Nephron (organoid): ENCODE measurements at regions not wholly inside any gene's neighbourhood (a gene's known extent, or its start where the extent isn't known, plus 50 kb on each side); places are given as distances from the start of the nearest gene placed in this dataset.

ENCODE experiments used
- H3K27ac Mint-ChIP-seq, 3 experiments: 2 replicates each; pipeline ENCODE4 v1.8.0; 2020; ENCODE audit warnings: mixed read lengths in 3 of 3, mild to moderate bottlenecking in 2 of 3, moderate library complexity in 1 of 3
- H3K27me3 Mint-ChIP-seq: 2 replicates; pipeline ENCODE4 v1.8.0; 2021; ENCODE audit warnings: low read depth, mild to moderate bottlenecking, moderate library complexity, mixed read lengths
- H3K36me3 Mint-ChIP-seq: 2 replicates; pipeline ENCODE4 v1.8.0; 2020; ENCODE audit warnings: low read depth, mixed read lengths
- H3K4me1 Mint-ChIP-seq: 2 replicates; pipeline ENCODE4 v1.8.0; 2020; ENCODE audit warnings: mixed read lengths
- H3K4me3 Mint-ChIP-seq, 3 experiments: 2 replicates each; pipeline ENCODE4 v1.8.0; 2020; ENCODE audit warnings: mild to moderate bottlenecking in 3 of 3, mixed read lengths in 3 of 3, moderate library complexity in 2 of 3
- H3K9me3 Mint-ChIP-seq: 2 replicates; pipeline ENCODE4 v1.8.0; 2020; ENCODE audit warnings: mixed read lengths
- TF ChIP-seq, protein P1 (sequence below), 3 experiments: fragments of 200-600 bp; sonication (generic); IDR thresholded peaks; one replicate each; pipeline ENCODE4 v1.5.0; 2021; ENCODE audit warnings: antibody characterized with exemption in 3 of 3; ENCODE audit not compliant: unreplicated experiment in 3 of 3

DNA sequence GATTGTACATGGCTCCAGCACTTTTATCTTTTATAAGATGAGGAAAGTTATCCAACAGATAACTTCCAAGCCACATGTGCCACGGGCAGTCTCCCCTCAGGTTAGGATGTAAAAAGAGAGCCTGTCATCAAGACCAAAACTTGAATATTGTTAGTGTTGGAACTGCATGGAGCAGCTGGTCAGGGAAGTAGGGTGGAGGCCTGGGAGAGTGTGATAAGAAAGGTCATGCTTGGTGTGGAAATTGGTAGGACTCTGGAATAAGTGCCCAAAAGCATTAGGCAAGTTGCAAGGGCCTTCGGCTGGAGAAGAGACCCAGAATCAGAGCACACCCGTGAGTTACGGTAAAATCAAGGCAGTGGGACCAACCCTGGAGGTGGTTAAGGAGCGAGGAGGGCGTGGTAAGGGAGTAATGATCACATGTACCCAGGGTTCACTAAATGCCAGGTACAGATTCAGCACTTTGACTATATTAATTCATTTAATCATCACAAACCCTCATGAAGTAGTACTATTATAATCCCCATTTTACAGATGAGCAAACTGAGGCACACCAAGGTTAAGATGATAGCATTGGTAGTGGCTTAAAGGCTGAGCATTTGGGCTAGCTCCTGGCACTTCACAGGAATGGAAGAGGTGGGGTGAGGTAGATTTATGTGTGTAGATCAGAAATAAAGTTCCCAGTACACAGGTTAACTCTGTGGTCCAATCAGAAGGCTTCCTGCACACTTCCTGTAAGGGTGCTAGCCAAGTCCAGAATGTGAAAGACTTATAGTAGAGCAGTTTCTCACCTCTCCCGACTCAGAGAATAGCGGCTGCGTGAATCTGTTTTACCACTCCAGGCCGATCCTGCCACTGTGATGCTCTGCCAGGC is 96.5 kb upstream of the ZNF608 start:
- H3K27me3 Mint-ChIP-seq = no peaks in the 10 kb centered on the region
- H3K4me3 Mint-ChIP-seq = no peak overlapping the region
- peaks cover 3% of the 10 kb centered on the region for H3K36me3 Mint-ChIP-seq
- TF ChIP-seq, protein P1, sequence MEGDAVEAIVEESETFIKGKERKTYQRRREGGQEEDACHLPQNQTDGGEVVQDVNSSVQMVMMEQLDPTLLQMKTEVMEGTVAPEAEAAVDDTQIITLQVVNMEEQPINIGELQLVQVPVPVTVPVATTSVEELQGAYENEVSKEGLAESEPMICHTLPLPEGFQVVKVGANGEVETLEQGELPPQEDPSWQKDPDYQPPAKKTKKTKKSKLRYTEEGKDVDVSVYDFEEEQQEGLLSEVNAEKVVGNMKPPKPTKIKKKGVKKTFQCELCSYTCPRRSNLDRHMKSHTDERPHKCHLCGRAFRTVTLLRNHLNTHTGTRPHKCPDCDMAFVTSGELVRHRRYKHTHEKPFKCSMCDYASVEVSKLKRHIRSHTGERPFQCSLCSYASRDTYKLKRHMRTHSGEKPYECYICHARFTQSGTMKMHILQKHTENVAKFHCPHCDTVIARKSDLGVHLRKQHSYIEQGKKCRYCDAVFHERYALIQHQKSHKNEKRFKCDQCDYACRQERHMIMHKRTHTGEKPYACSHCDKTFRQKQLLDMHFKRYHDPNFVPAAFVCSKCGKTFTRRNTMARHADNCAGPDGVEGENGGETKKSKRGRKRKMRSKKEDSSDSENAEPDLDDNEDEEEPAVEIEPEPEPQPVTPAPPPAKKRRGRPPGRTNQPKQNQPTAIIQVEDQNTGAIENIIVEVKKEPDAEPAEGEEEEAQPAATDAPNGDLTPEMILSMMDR (IDR thresholded peaks at IDR 0.05; ENCODE audit: unreplicated experiment in 3 of 3) = no peak
- H3K4me1 Mint-ChIP-seq = peaks cover 9% of the 10 kb centered on the region
- H3K27ac Mint-ChIP-seq = no peak overlapping the region
- peaks cover 3% of the 10 kb centered on the region for H3K9me3 Mint-ChIP-seq

DNA sequence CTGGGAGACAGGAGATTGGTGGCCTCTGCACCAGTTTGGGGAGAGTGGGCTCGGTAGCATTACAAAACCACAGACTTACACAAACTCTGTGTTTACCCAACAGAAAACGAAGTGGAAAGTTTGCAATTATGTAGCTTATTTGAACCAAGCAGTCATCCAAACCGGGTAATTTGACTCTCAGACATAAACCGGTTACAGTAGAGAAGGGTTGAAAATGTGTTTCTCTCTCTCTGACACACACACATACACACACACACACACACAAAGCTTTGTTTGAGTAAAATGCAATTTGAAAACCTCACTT is 97.1 kb upstream of the ZNF608 start:
- Mint-ChIP-seq H3K9me3 (peaks cover 3% of the 10 kb centered on the region), H3K4me1 (peaks cover 9% of the 10 kb centered on the region), H3K27ac (peak overlapping the region in 1 of 3 experiments; percentile 41), H3K27me3 (no peaks in the 10 kb centered on the region), H3K36me3 (peaks cover 3% of the 10 kb centered on the region), H3K4me3 (no peak overlapping the region)
- TF ChIP-seq, protein P1 (IDR thresholded peaks at IDR 0.05; ENCODE audit: unreplicated experiment in 3 of 3) = no peak

DNA sequence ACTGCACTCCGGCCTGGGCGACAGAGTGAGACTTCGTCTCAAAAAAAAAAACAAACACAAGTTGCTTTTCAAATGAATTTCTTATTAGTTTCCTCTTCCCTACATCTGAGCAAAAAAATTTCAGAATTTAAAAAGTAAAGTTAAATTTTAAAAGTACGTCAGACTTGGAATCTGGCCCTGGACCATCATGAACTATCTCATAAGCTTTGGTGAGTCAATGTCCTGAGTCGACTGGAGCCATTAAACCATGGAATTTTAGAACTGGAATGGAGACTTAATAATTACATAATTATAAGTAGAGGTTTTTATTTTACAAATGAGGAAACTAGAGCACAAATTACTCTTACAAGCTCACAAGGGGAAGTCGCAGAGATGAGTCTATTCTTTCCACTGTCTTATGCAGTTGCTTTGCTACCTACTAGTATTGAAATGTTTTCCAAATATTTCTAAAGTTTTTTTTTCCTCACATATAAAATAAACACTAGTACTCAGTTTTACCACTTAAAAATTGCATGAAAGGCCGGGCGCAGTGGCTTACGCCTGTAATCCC is 98.0 kb upstream of the ZNF608 start:
- TF ChIP-seq, protein P1 (IDR thresholded peaks at IDR 0.05; ENCODE audit: unreplicated experiment in 3 of 3) = no peak
- peaks cover 3% of the 10 kb centered on the region for H3K36me3 Mint-ChIP-seq
- H3K27ac Mint-ChIP-seq = no peak overlapping the region
- no peaks in the 10 kb centered on the region for H3K27me3 Mint-ChIP-seq
- H3K4me1 Mint-ChIP-seq = peaks cover 4% of the 10 kb centered on the region
- H3K4me3 Mint-ChIP-seq = no peak overlapping the region
- H3K9me3 Mint-ChIP-seq = peaks cover 3% of the 10 kb centered on the region

DNA sequence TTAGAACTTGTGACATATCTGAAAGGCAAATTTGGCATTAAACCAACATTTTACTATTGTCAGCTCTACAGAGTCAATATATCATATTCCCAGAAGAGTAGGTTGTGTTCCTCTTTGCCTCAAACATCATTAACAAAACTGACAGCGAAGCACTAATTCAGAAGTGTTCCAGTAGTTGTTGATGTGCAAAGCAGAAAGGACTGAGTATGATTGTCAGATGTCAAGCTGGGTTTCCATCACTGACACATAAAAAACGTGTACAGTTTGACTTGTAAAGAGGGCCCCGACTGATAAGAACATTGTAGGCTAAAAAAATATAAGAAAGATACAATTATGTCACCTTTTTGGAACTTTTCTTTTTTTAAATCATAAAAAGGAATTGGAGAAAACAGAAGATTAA is 101.5 kb upstream of the ZNF608 start:
- Mint-ChIP-seq H3K36me3 (peaks cover 3% of the 10 kb centered on the region), H3K4me3 (no peak overlapping the region), H3K9me3 (peaks cover 5% of the 10 kb centered on the region), H3K27ac (no peak overlapping the region), H3K4me1 (peaks cover 5% of the 10 kb centered on the region), H3K27me3 (peaks cover 14% of the 10 kb centered on the region)
- TF ChIP-seq, protein P1 (IDR thresholded peaks at IDR 0.05; ENCODE audit: unreplicated experiment in 3 of 3) = no peak

DNA sequence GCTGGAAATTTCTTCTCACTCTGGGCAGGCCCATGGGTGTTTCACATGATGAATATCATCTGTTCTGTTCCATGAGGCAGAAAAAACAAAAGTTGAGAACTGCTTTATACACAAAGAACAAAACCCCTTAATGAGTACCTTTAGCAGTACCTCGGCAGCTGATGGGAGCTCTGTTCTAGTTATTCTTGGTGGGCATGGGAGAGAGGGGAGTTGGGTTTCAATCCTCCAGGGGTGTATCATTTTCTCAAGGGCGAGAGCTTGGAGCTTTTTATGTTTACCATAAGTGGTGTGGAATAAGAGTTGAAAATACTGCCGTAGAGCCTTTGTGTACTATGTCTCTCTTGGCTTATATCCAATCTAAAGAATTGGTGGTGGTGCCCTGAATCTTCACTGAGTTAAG is 103.3 kb upstream of the ZNF608 start:
- TF ChIP-seq, protein P1 (IDR thresholded peaks at IDR 0.05; ENCODE audit: unreplicated experiment in 3 of 3) = no peak

DNA sequence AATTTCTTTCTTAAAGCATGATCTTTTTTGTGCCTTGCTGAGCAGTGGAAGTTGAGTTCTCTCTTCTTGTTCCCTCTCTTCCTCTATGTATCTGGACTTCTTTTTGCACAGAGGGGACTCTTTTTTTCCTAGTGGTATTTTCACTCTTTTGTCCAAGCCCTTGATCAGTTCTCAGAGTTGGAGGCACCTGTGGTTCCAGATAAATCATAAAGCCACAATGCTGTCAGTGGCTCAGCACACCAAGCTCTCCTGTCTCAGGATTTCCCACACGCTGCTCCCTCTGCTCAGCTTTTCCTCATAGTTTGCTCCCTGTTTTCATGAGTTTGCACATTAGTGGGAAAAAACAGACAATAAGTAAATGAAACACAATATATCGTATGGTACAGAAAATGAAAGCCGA is 110.3 kb upstream of the ZNF608 start:
- H3K4me1 Mint-ChIP-seq = peaks cover 12% of the 10 kb centered on the region
- peak overlapping the region in 2 of 3 experiments; percentile 33 to 35 for H3K27ac Mint-ChIP-seq
- H3K36me3 Mint-ChIP-seq = no peaks in the 10 kb centered on the region
- peaks cover 19% of the 10 kb centered on the region for H3K27me3 Mint-ChIP-seq
- TF ChIP-seq, protein P1 (IDR thresholded peaks at IDR 0.05; ENCODE audit: unreplicated experiment in 3 of 3) = no peak
- H3K9me3 Mint-ChIP-seq = no peaks in the 10 kb centered on the region
- H3K4me3 Mint-ChIP-seq = no peak overlapping the region

More for the DNA sequence above, 103.3 kb upstream of the ZNF608 start:
- peaks cover 5% of the 10 kb centered on the region for H3K4me1 Mint-ChIP-seq
- peak overlapping the region in 1 of 3 experiments; percentile 47 for H3K27ac Mint-ChIP-seq
- peaks cover 14% of the 10 kb centered on the region for H3K27me3 Mint-ChIP-seq
- H3K9me3 Mint-ChIP-seq = peaks cover 5% of the 10 kb centered on the region
- peaks cover 3% of the 10 kb centered on the region for H3K36me3 Mint-ChIP-seq
- no peak overlapping the region for H3K4me3 Mint-ChIP-seq
